Vagina (tissue), 2 donors: ENCODE measurements at regions not wholly inside any gene's neighbourhood (a gene's known extent, or its start where the extent isn't known, plus 50 kb on each side); places are given as distances from the start of the nearest gene placed in this dataset.

Experiments
- DNase-seq, 2 donors: peaks; one replicate each; pipeline ENCODE4 v3.0.0-alpha.2; 2017; ENCODE audit errors: extremely low spot score in 2 of 2
- H3K27ac ChIP-seq: fragments of 200-600 bp; sonication (generic); one replicate; pipeline ENCODE4 v1.5.1; 2019
- H3K27me3 ChIP-seq: fragments of 200-600 bp; sonication (generic); one replicate; pipeline ENCODE4 v1.5.1; 2019
- H3K36me3 ChIP-seq, 2 donors: fragments of 200-600 bp; sonication (generic); one replicate each; pipeline ENCODE4 v1.5.1; 2017 to 2019
- H3K4me1 ChIP-seq: fragments of 200-600 bp; sonication (generic); one replicate; pipeline ENCODE4 v1.5.1; 2019
- H3K4me3 ChIP-seq, 2 donors: fragments of 200-600 bp; sonication (generic); 1 replicate in 1 of 2; 2 replicates in 1 of 2; pipeline ENCODE4 v1.5.1; 2016 to 2019
- H3K9me3 ChIP-seq: fragments of 200-600 bp; sonication (generic); one replicate; pipeline ENCODE4 v1.5.1; 2019
- CTCF ChIP-seq, 3 experiments: fragments of 450-650 bp in 2 of 3; fragments of 200-600 bp in 1 of 3; sonication (generic) in 1 of 3; IDR thresholded peaks; one replicate each; pipeline ENCODE4 v1.5.1; 2017 to 2019; ENCODE audit warnings: antibody characterized with exemption in 3 of 3, mild to moderate bottlenecking in 2 of 3, moderate library complexity in 2 of 3
- POLR2A ChIP-seq, 2 donors: fragments of 450-650 bp; IDR thresholded peaks; one replicate each; pipeline ENCODE4 v1.6.1; 2017; ENCODE audit warnings: antibody characterized with exemption in 2 of 2, mild to moderate bottlenecking in 2 of 2, moderate library complexity in 2 of 2
- POLR2AphosphoS5 ChIP-seq, 2 donors: sonication (generic); formaldehyde crosslinking; IDR thresholded peaks; one replicate each; pipeline ENCODE4 v1.9.0; 2017; ENCODE audit warnings: antibody characterized with exemption in 2 of 2, mild to moderate bottlenecking in 2 of 2, low read depth in 1 of 2; ENCODE audit not compliant: insufficient read depth in 1 of 2
- intact Hi-C: fragments of 100-400 bp; cut with DNase I; formaldehyde crosslinking; loops from one replicate; pipeline ENCODE4 v1.15.1; 2023

GRCh38 chr2:160934263-160934662 is 226.0 kb upstream of the TANK start:
- no peak for TF ChIP-seq CTCF (IDR thresholded peaks at IDR 0.05)
- TF ChIP-seq POLR2A (IDR thresholded peaks at IDR 0.05): no peak
- no peak for TF ChIP-seq POLR2AphosphoS5 (IDR thresholded peaks at IDR 0.05; ENCODE audit: insufficient read depth in 1 of 2, low read depth in 1 of 2)
- H3K4me1 ChIP-seq: no peaks in the 10 kb centered on the region
- H3K9me3 ChIP-seq: no peaks in the 10 kb centered on the region
- no peaks in the 10 kb centered on the region for H3K36me3 ChIP-seq
- H3K27ac ChIP-seq: no peak overlapping the region
- DNase-seq: no peak
- intact Hi-C loops: no loop called here
- H3K27me3 ChIP-seq: no peaks in the 10 kb centered on the region
- H3K4me3 ChIP-seq: no peak overlapping the region

GRCh38 chr2:160934991-160935390 is 225.2 kb upstream of the TANK start:
- H3K4me1 ChIP-seq: no peaks in the 10 kb centered on the region
- H3K4me3 ChIP-seq: no peak overlapping the region
- no peaks in the 10 kb centered on the region for H3K27me3 ChIP-seq
- no peaks in the 10 kb centered on the region for H3K9me3 ChIP-seq
- intact Hi-C loops: no loop called here
- no peak overlapping the region for H3K27ac ChIP-seq
- no peaks in the 10 kb centered on the region for H3K36me3 ChIP-seq
- TF ChIP-seq POLR2AphosphoS5 (IDR thresholded peaks at IDR 0.05; ENCODE audit: insufficient read depth in 1 of 2, low read depth in 1 of 2) (no peak), CTCF (IDR thresholded peaks at IDR 0.05) (no peak), POLR2A (IDR thresholded peaks at IDR 0.05) (no peak)
- DNase-seq: no peak

- intact Hi-C loops: no loop called here
- TF ChIP-seq POLR2A (IDR thresholded peaks at IDR 0.05) (no peak), POLR2AphosphoS5 (IDR thresholded peaks at IDR 0.05; ENCODE audit: insufficient read depth in 1 of 2, low read depth in 1 of 2) (peak in 1 of 2 donors; percentile 14)
- no peak for DNase-seq
- no peaks in the 10 kb centered on the region for H3K36me3 ChIP-seq
- H3K4me1 ChIP-seq: peaks cover 8% of the 10 kb centered on the region
- H3K27ac ChIP-seq: no peak overlapping the region
- H3K27me3 ChIP-seq: no peaks in the 10 kb centered on the region
- no peaks in the 10 kb centered on the region for H3K9me3 ChIP-seq
- no peak overlapping the region for H3K4me3 ChIP-seq
Measured at GRCh38 chr2:160936044-160936806, 224.0 kb upstream of the TANK start.

GRCh38 chr2:160940271-160940670 is 220.0 kb upstream of the TANK start:
- Histone ChIP-seq H3K9me3 (no peaks in the 10 kb centered on the region), H3K27ac (no peak overlapping the region), H3K4me3 (no peak overlapping the region), H3K4me1 (peaks cover 8% of the 10 kb centered on the region), H3K36me3 (no peaks in the 10 kb centered on the region), H3K27me3 (no peaks in the 10 kb centered on the region)
- no peak for DNase-seq
- TF ChIP-seq POLR2A (IDR thresholded peaks at IDR 0.05) (no peak), POLR2AphosphoS5 (IDR thresholded peaks at IDR 0.05; ENCODE audit: insufficient read depth in 1 of 2, low read depth in 1 of 2) (no peak), CTCF (IDR thresholded peaks at IDR 0.05) (no peak)
- intact Hi-C loops: no loop called here

GRCh38 chr2:160940699-160941098 is 219.5 kb upstream of the TANK start:
- TF ChIP-seq POLR2A (IDR thresholded peaks at IDR 0.05): no peak
- TF ChIP-seq CTCF (IDR thresholded peaks at IDR 0.05): no peak
- TF ChIP-seq POLR2AphosphoS5 (IDR thresholded peaks at IDR 0.05; ENCODE audit: insufficient read depth in 1 of 2, low read depth in 1 of 2): no peak
- no peak overlapping the region for H3K27ac ChIP-seq
- no peaks in the 10 kb centered on the region for H3K36me3 ChIP-seq
- H3K4me1 ChIP-seq: peaks cover 8% of the 10 kb centered on the region
- no peak for DNase-seq
- no peaks in the 10 kb centered on the region for H3K9me3 ChIP-seq
- intact Hi-C loops: no loop called here
- no peak overlapping the region for H3K4me3 ChIP-seq
- H3K27me3 ChIP-seq: no peaks in the 10 kb centered on the region
